ENCODE measurements at regions not wholly inside any gene's neighbourhood (a gene's known extent, or its start where the extent isn't known, plus 50 kb on each side); places are given as distances from the start of the nearest gene placed in this dataset.

DNA sequence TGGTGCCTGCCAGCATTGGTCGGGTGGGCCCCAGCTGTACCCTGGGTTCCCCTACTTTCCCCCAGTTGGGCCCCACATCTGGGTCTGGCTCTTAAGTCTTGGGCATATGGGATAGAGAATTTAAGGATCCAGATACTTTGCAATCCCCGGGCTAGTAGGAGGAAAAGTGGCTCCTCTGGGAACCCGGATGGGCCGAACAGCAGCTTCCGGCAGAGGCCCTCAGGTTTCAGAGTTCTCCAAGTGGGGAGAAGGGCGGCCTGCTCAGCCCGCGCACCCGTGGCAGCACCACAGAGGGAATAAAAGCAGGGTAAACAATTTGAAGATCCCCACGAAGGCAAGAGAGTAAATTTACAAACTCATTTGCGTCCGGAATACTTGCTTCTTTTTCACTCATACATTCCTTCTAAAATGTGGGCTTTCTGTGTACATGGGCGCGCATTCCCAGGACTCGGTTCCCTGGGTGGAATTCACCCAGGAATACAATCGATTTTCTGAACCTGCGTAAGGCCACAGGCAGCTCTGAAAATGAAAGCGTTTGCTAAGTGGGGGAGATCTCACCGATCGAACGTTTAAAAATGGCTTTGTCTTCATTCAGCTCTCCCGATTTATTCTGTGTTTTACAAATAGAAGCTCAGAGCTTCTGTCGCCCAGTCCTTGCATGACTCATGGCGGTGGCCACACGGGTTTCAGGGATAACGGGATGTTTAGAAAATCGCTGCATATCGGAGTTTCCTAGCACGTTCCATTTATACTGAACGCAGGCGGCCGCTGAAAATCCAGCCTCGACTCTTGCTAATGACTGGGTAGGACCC is 74.0 kb upstream of the POLG start:
- TF ChIP-seq, protein P1, sequence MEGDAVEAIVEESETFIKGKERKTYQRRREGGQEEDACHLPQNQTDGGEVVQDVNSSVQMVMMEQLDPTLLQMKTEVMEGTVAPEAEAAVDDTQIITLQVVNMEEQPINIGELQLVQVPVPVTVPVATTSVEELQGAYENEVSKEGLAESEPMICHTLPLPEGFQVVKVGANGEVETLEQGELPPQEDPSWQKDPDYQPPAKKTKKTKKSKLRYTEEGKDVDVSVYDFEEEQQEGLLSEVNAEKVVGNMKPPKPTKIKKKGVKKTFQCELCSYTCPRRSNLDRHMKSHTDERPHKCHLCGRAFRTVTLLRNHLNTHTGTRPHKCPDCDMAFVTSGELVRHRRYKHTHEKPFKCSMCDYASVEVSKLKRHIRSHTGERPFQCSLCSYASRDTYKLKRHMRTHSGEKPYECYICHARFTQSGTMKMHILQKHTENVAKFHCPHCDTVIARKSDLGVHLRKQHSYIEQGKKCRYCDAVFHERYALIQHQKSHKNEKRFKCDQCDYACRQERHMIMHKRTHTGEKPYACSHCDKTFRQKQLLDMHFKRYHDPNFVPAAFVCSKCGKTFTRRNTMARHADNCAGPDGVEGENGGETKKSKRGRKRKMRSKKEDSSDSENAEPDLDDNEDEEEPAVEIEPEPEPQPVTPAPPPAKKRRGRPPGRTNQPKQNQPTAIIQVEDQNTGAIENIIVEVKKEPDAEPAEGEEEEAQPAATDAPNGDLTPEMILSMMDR (IDR thresholded peaks at IDR 0.05; ENCODE audit: borderline replicate concordance, extremely low read depth, insufficient read depth) = no peak
- Histone ChIP-seq H3K27ac (ENCODE audit: low read depth in 2 of 2, low read length in 2 of 2) (no peak overlapping the region), H3K27me3 (ENCODE audit: control insufficient read depth, insufficient read depth, low read length) (peaks cover 85% of the 10 kb centered on the region), H3K36me3 (ENCODE audit: control insufficient read depth in 2 of 3, insufficient read depth in 3 of 3, low read length in 3 of 3) (no peaks in the 10 kb centered on the region), H3K9ac (ENCODE audit: low read length in 3 of 3) (no peak overlapping the region), H3K4me1 (ENCODE audit: control insufficient read depth in 2 of 3, insufficient read depth in 2 of 3, low read depth in 1 of 3, low read length in 3 of 3) (peaks cover 0 to 5% (median 0%) of the 10 kb centered on the region in 3 donors), H3K9me3 (ENCODE audit: control insufficient read depth in 2 of 3, insufficient read depth in 1 of 3, low read length in 3 of 3) (no peaks in the 10 kb centered on the region), H3K4me3 (ENCODE audit: low read length in 3 of 3) (peak overlapping the region in 2 of 3 donors; percentile 25 to 31)
- no peak for DNase-seq
- no peak for FAIRE-seq
- intact Hi-C loops (cut with DNase I) = no loop called here

DNA sequence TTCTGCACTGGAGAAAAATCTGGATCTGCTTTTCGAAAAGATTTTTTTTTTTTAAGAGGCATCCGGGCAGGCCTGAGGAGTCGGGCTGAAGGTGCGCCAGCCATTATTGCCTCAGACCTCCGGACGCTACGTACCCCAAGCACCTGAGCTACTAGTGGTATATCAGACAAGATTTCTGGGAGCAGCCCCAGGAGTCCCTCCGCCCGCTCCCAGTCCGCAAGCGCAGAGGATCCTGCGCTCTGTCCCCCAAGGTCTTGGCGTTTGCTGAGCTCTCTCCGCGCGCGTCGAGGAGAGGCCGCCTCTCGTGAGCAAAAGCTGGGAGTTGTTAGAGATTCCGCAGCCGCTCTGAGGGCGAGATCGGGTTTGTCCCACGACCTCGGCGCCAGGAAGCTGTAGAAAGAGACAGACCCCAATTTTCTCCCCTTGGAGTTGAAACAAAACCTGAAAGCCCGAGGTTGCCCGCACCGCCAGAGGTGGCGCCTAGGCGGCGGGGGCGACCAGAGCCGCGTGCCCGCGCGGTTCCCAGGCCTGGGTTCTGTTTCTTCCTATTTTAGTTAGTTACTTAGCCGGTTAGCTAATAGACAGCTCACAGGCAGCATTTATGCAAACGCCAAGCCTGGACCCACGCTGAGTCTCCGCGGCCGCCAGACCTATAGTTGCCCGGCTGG is 72.5 kb upstream of the POLG start:
- no peaks in the 10 kb centered on the region for H3K36me3 ChIP-seq (ENCODE audit: control insufficient read depth in 2 of 3, insufficient read depth in 3 of 3, low read length in 3 of 3)
- H3K9ac ChIP-seq (ENCODE audit: low read length in 3 of 3) = no peak overlapping the region
- H3K27ac ChIP-seq (ENCODE audit: low read depth in 2 of 2, low read length in 2 of 2) = no peak overlapping the region
- peaks cover 84% of the 10 kb centered on the region for H3K27me3 ChIP-seq (ENCODE audit: control insufficient read depth, insufficient read depth, low read length)
- FAIRE-seq (no peak), DNase-seq (no peak)
- TF ChIP-seq, protein P1 (IDR thresholded peaks at IDR 0.05; ENCODE audit: borderline replicate concordance, extremely low read depth, insufficient read depth) = no peak
- intact Hi-C loops (cut with DNase I) = no loop called here
- peaks cover 0 to 5% (median 0%) of the 10 kb centered on the region in 3 donors for H3K4me1 ChIP-seq (ENCODE audit: control insufficient read depth in 2 of 3, insufficient read depth in 2 of 3, low read depth in 1 of 3, low read length in 3 of 3)
- no peaks in the 10 kb centered on the region for H3K9me3 ChIP-seq (ENCODE audit: control insufficient read depth in 2 of 3, insufficient read depth in 1 of 3, low read length in 3 of 3)
- H3K4me3 ChIP-seq (ENCODE audit: low read length in 3 of 3) = no peak overlapping the region

DNA sequence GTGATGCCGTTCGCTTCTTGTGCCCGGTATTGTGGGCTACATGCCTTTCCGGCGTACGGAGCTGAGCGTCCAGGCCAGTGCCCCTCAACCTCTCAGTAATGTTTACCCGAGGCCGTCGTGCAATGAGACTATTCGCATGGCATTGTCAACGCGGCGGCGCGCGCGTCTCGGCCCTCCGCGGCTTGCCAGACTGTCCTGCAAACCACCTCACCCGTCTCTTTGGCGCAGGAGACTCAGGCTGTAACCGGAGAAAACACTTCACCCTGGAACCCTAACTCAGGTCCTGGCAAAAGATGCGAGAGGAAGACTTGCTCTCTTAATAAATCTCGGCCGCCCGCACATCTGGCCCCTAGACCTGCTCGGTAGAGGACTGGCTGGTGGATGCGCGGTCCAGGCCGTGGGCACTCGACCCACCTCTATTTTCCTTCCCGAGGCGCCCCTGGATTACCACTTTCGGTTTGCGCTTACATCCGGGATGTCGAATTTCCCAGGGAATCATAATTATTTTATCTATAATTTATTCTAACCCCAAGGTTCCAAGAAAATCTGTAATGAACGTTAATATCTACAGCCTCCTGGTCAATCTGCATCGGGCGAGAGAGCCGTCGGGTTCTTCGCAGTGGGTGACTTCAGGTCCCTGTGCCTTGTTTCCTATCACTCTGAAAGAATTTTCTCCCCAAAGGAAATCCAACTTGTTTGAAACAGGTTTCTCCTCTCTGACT is 71.8 kb upstream of the POLG start:
- peaks cover 86% of the 10 kb centered on the region for H3K27me3 ChIP-seq (ENCODE audit: control insufficient read depth, insufficient read depth, low read length)
- TF ChIP-seq, protein P1 (IDR thresholded peaks at IDR 0.05; ENCODE audit: borderline replicate concordance, extremely low read depth, insufficient read depth) = no peak
- no peak overlapping the region for H3K27ac ChIP-seq (ENCODE audit: low read depth in 2 of 2, low read length in 2 of 2)
- H3K9ac ChIP-seq (ENCODE audit: low read length in 3 of 3) = no peak overlapping the region
- intact Hi-C loops (cut with DNase I) = no loop called here
- H3K4me1 ChIP-seq (ENCODE audit: control insufficient read depth in 2 of 3, insufficient read depth in 2 of 3, low read depth in 1 of 3, low read length in 3 of 3) = peaks cover 0 to 2% (median 0%) of the 10 kb centered on the region in 3 donors
- H3K36me3 ChIP-seq (ENCODE audit: control insufficient read depth in 2 of 3, insufficient read depth in 3 of 3, low read length in 3 of 3) = no peaks in the 10 kb centered on the region
- DNase-seq (no peak), FAIRE-seq (no peak)
- no peak overlapping the region for H3K4me3 ChIP-seq (ENCODE audit: low read length in 3 of 3)
- no peaks in the 10 kb centered on the region for H3K9me3 ChIP-seq (ENCODE audit: control insufficient read depth in 2 of 3, insufficient read depth in 1 of 3, low read length in 3 of 3)
